KMS-11 (cell line): ENCODE measurements at regions not wholly inside any gene's neighbourhood (a gene's known extent, or its start where the extent isn't known, plus 50 kb on each side); places are given as distances from the start of the nearest gene placed in this dataset.

Experiments used
- H2AFZ ChIP-seq: fragments of 200-600 bp; sonication (generic); 2 replicates; pipeline ENCODE4 v1.6.1; 2016; ENCODE audit warnings: antibody characterized with exemption, mixed run types, low read depth
- H3K27ac ChIP-seq: fragments of 200-600 bp; sonication (generic); 2 replicates; pipeline ENCODE4 v1.6.1; 2016; ENCODE audit warnings: mild to moderate bottlenecking, mixed run types
- H3K27me3 ChIP-seq: fragments of 200-600 bp; sonication (generic); 2 replicates; pipeline ENCODE4 v1.6.1; 2017; ENCODE audit warnings: mild to moderate bottlenecking, low read depth, mixed run types, moderate library complexity; ENCODE audit not compliant: insufficient read depth
- H3K36me3 ChIP-seq: fragments of 200-600 bp; sonication (generic); 2 replicates; pipeline ENCODE4 v1.6.1; 2017; ENCODE audit warnings: mild to moderate bottlenecking, mixed run types; ENCODE audit not compliant: insufficient read depth
- H3K4me1 ChIP-seq: fragments of 200-600 bp; sonication (generic); 2 replicates; pipeline ENCODE4 v1.6.1; 2016; ENCODE audit warnings: mild to moderate bottlenecking, low read depth, mixed run types; ENCODE audit not compliant: poor library complexity, severe bottlenecking
- H3K4me2 ChIP-seq: fragments of 200-600 bp; sonication (generic); 2 replicates; pipeline ENCODE4 v1.7.0; 2016; ENCODE audit warnings: mild to moderate bottlenecking, mixed run types
- H3K4me3 ChIP-seq: fragments of 200-600 bp; sonication (generic); IDR thresholded peaks from 2 replicates; pipeline ENCODE4 v1.6.1; 2017; ENCODE audit warnings: low read depth, low read length, mixed read lengths; ENCODE audit not compliant: insufficient read depth
- H3K79me2 ChIP-seq: fragments of 200-600 bp; sonication (generic); 2 replicates; pipeline ENCODE4 v1.6.1; 2016; ENCODE audit warnings: low read depth, mixed run types; ENCODE audit not compliant: insufficient read depth
- H3K9ac ChIP-seq: fragments of 200-600 bp; sonication (generic); 2 replicates; pipeline ENCODE4 v1.6.1; 2016; ENCODE audit warnings: mild to moderate bottlenecking, mixed run types
- H4K20me1 ChIP-seq: fragments of 200-600 bp; sonication (generic); 2 replicates; pipeline ENCODE4 v1.6.1; 2016; ENCODE audit warnings: mild to moderate bottlenecking, mixed run types; ENCODE audit not compliant: insufficient read depth
- TF ChIP-seq, protein P1 (sequence below): fragments of 200-600 bp; sonication (generic); conservative IDR thresholded peaks from 2 replicates; pipeline ENCODE4 v1.6.1; 2017; ENCODE audit warnings: low read depth, mild to moderate bottlenecking, antibody characterized with exemption, low read length, moderate library complexity, mixed read lengths

DNA sequence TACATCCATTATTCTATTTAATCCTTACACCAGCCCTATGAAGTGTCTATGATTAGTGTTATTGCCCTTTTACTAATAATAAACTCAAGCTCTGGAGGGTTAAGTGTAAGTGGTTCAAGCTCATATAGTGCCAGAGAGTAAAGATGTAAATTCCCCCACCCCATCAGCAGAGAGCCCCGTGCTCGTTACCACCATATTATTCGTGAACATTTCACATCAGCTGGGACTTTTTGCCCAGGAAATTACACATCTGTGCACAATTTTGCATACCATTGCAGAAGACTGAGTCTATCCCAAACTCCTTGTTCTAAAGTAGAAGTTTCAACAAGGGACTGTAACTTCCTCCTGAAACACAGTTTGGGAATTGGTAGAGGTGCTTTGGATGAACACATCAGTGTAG, 220.1 kb downstream of the BCAS1 start:
- Histone ChIP-seq H4K20me1 (no peaks in the 10 kb centered on the region), H3K4me3 (no peak overlapping the region), H2AFZ (no peak overlapping the region), H3K79me2 (no peaks in the 10 kb centered on the region), H3K9ac (no peak overlapping the region), H3K4me1 (no peaks in the 10 kb centered on the region), H3K27me3 (no peaks in the 10 kb centered on the region), H3K36me3 (no peaks in the 10 kb centered on the region), H3K27ac (no peak overlapping the region), H3K4me2 (no peak overlapping the region)
- TF ChIP-seq, protein P1, sequence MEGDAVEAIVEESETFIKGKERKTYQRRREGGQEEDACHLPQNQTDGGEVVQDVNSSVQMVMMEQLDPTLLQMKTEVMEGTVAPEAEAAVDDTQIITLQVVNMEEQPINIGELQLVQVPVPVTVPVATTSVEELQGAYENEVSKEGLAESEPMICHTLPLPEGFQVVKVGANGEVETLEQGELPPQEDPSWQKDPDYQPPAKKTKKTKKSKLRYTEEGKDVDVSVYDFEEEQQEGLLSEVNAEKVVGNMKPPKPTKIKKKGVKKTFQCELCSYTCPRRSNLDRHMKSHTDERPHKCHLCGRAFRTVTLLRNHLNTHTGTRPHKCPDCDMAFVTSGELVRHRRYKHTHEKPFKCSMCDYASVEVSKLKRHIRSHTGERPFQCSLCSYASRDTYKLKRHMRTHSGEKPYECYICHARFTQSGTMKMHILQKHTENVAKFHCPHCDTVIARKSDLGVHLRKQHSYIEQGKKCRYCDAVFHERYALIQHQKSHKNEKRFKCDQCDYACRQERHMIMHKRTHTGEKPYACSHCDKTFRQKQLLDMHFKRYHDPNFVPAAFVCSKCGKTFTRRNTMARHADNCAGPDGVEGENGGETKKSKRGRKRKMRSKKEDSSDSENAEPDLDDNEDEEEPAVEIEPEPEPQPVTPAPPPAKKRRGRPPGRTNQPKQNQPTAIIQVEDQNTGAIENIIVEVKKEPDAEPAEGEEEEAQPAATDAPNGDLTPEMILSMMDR: no peak

DNA sequence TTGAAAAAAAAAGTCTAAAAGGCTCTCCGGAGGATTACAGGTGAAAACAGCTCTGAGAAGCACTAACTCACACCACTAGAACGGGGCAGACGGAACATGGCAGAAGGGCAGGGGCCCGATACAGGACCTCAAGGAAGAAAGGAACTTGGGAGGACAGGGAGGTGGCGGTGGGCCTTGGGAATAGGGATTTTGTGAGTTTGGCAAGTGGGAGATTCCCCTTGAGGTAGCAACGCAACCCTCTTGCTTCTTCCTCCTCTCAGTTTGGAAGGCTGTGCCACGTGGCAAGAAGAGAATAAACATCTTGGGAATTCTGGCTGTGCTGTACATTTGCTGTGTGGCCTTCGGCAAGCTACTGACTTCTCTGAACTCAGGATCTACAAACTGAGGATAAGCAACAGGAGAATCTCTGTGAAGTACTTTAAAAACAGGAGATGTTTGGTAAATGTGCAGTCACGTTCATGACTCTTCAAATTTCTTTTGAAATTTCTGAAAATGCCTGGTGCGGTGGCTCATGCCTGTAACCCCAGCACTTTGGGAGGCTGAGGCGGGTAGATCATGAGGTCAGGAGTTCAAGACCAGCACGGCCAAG, 220.8 kb downstream of the BCAS1 start:
- TF ChIP-seq, protein P1: no peak
- H3K4me3 ChIP-seq: no peak overlapping the region
- H3K79me2 ChIP-seq: no peaks in the 10 kb centered on the region
- H3K9ac ChIP-seq: no peak overlapping the region
- H3K4me2 ChIP-seq: no peak overlapping the region
- H3K36me3 ChIP-seq: no peaks in the 10 kb centered on the region
- H3K27ac ChIP-seq: no peak overlapping the region
- no peaks in the 10 kb centered on the region for H4K20me1 ChIP-seq
- no peak overlapping the region for H2AFZ ChIP-seq
- no peaks in the 10 kb centered on the region for H3K4me1 ChIP-seq
- H3K27me3 ChIP-seq: no peaks in the 10 kb centered on the region

DNA sequence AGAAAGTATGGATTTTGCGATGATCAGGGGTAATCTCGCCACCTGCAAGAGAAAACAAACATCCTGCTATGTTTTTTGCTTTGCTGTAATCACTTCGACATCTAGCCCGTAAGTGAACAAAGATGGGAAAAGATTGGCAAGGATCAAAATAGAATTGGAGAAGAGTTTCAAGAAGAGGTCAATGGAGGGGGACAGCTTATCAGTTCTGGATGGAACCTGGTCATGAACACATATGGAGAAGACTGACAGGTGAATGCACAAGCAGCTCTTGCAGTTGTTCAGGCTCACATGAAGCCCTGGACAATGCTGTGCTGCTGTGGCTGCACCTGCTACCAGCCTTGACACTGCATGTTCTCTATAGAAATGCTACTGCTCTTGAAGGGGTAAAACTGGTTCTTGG, 222.1 kb downstream of the BCAS1 start:
- Histone ChIP-seq H3K27me3 (no peaks in the 10 kb centered on the region), H3K36me3 (no peaks in the 10 kb centered on the region), H3K27ac (no peak overlapping the region), H4K20me1 (no peaks in the 10 kb centered on the region), H3K4me3 (no peak overlapping the region), H2AFZ (no peak overlapping the region), H3K4me2 (no peak overlapping the region), H3K4me1 (peaks cover 3% of the 10 kb centered on the region), H3K79me2 (no peaks in the 10 kb centered on the region), H3K9ac (no peak overlapping the region)
- TF ChIP-seq, protein P1: no peak

DNA sequence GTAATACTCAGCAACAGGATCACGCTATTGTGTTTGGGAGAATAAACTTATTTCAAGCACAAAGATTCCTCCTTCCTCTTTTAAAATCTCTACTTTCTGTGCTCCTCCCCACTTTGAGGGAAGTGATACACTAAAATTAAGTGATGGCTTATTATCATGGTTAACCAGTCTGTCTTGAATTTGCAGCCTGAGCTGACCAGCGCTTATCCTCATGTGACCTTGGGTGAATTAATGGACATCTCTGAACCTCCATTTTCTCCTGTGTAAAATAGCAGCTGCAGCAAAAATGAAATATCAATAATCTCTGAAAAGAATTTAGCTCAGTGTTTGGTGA, 222.6 kb downstream of the BCAS1 start:
- peaks cover 8% of the 10 kb centered on the region for H3K4me1 ChIP-seq
- H3K27me3 ChIP-seq: no peaks in the 10 kb centered on the region
- no peaks in the 10 kb centered on the region for H4K20me1 ChIP-seq
- TF ChIP-seq, protein P1: no peak
- H3K27ac ChIP-seq: no peak overlapping the region
- no peaks in the 10 kb centered on the region for H3K79me2 ChIP-seq
- no peak overlapping the region for H2AFZ ChIP-seq
- H3K9ac ChIP-seq: no peak overlapping the region
- H3K4me2 ChIP-seq: no peak overlapping the region
- no peak overlapping the region for H3K4me3 ChIP-seq
- no peaks in the 10 kb centered on the region for H3K36me3 ChIP-seq
